ENCODE measurements at regions not wholly inside any gene's neighbourhood (a gene's known extent, or its start where the extent isn't known, plus 50 kb on each side); places are given as distances from the start of the nearest gene placed in this dataset.

DNA sequence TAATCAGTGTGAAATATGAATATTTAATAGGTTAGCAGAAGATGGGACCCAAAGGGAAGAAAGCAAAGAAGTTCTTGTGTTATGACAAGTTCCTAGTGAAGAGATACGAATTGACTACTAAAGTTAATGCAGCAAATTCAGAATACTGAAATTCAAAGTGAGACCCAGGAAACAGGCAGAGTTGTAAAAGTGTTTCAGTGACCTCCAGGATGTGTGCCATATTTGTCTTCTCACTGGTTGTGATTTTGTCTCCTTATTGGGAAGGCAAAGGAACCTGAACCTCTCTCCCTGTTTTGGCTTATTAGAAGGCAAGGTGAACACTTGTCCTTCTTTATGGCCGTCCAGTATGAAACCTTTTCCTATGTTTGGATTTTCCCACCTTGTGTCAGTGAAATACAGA is 51.8 kb upstream of the DTNBP1 start (continued):
- TF ChIP-seq ZNF112 (tag by site-specific recombination; IDR thresholded peaks at IDR 0.05) (no peak), ZFHX2 (tag by site-specific recombination; conservative IDR thresholded peaks at IDR 0.05) (no peak), ZNF701 (tag by site-specific recombination; IDR thresholded peaks at IDR 0.05) (no peak), HOXC10 (CRISPR knock-in tag; IDR thresholded peaks at IDR 0.05) (no peak), GLIS1 (tag by site-specific recombination; IDR thresholded peaks at IDR 0.05) (no peak), ZNF394 (tag by site-specific recombination; IDR thresholded peaks at IDR 0.05; ENCODE audit: borderline replicate concordance) (no peak), ZBTB8A (tag by site-specific recombination; IDR thresholded peaks at IDR 0.05) (no peak), ZNF670 (tag by site-specific recombination; IDR thresholded peaks at IDR 0.05; ENCODE audit: low read depth) (no peak)
- TF ChIP-seq, protein P1, sequence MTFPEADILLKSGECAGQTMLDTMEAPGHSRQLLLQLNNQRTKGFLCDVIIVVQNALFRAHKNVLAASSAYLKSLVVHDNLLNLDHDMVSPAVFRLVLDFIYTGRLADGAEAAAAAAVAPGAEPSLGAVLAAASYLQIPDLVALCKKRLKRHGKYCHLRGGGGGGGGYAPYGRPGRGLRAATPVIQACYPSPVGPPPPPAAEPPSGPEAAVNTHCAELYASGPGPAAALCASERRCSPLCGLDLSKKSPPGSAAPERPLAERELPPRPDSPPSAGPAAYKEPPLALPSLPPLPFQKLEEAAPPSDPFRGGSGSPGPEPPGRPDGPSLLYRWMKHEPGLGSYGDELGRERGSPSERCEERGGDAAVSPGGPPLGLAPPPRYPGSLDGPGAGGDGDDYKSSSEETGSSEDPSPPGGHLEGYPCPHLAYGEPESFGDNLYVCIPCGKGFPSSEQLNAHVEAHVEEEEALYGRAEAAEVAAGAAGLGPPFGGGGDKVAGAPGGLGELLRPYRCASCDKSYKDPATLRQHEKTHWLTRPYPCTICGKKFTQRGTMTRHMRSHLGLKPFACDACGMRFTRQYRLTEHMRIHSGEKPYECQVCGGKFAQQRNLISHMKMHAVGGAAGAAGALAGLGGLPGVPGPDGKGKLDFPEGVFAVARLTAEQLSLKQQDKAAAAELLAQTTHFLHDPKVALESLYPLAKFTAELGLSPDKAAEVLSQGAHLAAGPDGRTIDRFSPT (tag by site-specific recombination; IDR thresholded peaks at IDR 0.05), result no peak
- TF ChIP-seq, protein P2, sequence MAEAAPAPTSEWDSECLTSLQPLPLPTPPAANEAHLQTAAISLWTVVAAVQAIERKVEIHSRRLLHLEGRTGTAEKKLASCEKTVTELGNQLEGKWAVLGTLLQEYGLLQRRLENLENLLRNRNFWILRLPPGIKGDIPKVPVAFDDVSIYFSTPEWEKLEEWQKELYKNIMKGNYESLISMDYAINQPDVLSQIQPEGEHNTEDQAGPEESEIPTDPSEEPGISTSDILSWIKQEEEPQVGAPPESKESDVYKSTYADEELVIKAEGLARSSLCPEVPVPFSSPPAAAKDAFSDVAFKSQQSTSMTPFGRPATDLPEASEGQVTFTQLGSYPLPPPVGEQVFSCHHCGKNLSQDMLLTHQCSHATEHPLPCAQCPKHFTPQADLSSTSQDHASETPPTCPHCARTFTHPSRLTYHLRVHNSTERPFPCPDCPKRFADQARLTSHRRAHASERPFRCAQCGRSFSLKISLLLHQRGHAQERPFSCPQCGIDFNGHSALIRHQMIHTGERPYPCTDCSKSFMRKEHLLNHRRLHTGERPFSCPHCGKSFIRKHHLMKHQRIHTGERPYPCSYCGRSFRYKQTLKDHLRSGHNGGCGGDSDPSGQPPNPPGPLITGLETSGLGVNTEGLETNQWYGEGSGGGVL (tag by site-specific recombination; IDR thresholded peaks at IDR 0.05), result no peak

GRCh38 chr6:15713325-15713724 is 50.5 kb upstream of the DTNBP1 start:
- ChIA-PET POLR2A (no interaction called here), CTCF (interaction anchor here (0.9 kb wide), 1 partner anchor 22 kb away, joined by 3 read pairs; no protein-coding TSS in a partner anchor)
- Histone ChIP-seq H3K4me1 (ENCODE audit: control insufficient read depth, insufficient read depth, low read length) (no peaks in the 10 kb centered on the region), H3K9me3 (ENCODE audit: control insufficient read depth, insufficient read depth, low read depth, low read length) (no peaks in the 10 kb centered on the region), H3K27ac (ENCODE audit: extremely low read depth, low read depth, low read length) (no peak overlapping the region), H3K4me3 (ENCODE audit: low read depth, low read length) (no peak overlapping the region), H3K36me3 (ENCODE audit: control insufficient read depth in 2 of 2, insufficient read depth in 1 of 2, low read length in 2 of 2) (no peaks in the 10 kb centered on the region)
- TF ChIP-seq ZNF664 (tag by site-specific recombination; IDR thresholded peaks at IDR 0.05) (no peak), ZNF776 (tag by site-specific recombination; IDR thresholded peaks at IDR 0.05; ENCODE audit: borderline replicate concordance) (no peak), ZSCAN4 (tag by site-specific recombination; IDR thresholded peaks at IDR 0.05) (no peak), ZNF19 (tag by site-specific recombination; IDR thresholded peaks at IDR 0.05; ENCODE audit: low read depth) (no peak), ZNF266 (tag by site-specific recombination; IDR thresholded peaks at IDR 0.05; ENCODE audit: low read depth) (no peak), MYNN (tag by site-specific recombination; IDR thresholded peaks at IDR 0.05; ENCODE audit: borderline replicate concordance) (no peak), SP7 (tag by site-specific recombination; IDR thresholded peaks at IDR 0.05) (no peak), ZNF324 (tag by site-specific recombination; IDR thresholded peaks at IDR 0.05) (no peak), ZNF114 (tag by site-specific recombination; IDR thresholded peaks at IDR 0.05) (no peak), ZNF16 (tag by site-specific recombination; IDR thresholded peaks at IDR 0.05; ENCODE audit: low read depth) (no peak), ZNF133 (tag by site-specific recombination; IDR thresholded peaks at IDR 0.05) (no peak), ZNF140 (tag by site-specific recombination; IDR thresholded peaks at IDR 0.05) (no peak), ZNF623 (tag by site-specific recombination; IDR thresholded peaks at IDR 0.05) (no peak)
- TF ChIP-seq, protein P3, sequence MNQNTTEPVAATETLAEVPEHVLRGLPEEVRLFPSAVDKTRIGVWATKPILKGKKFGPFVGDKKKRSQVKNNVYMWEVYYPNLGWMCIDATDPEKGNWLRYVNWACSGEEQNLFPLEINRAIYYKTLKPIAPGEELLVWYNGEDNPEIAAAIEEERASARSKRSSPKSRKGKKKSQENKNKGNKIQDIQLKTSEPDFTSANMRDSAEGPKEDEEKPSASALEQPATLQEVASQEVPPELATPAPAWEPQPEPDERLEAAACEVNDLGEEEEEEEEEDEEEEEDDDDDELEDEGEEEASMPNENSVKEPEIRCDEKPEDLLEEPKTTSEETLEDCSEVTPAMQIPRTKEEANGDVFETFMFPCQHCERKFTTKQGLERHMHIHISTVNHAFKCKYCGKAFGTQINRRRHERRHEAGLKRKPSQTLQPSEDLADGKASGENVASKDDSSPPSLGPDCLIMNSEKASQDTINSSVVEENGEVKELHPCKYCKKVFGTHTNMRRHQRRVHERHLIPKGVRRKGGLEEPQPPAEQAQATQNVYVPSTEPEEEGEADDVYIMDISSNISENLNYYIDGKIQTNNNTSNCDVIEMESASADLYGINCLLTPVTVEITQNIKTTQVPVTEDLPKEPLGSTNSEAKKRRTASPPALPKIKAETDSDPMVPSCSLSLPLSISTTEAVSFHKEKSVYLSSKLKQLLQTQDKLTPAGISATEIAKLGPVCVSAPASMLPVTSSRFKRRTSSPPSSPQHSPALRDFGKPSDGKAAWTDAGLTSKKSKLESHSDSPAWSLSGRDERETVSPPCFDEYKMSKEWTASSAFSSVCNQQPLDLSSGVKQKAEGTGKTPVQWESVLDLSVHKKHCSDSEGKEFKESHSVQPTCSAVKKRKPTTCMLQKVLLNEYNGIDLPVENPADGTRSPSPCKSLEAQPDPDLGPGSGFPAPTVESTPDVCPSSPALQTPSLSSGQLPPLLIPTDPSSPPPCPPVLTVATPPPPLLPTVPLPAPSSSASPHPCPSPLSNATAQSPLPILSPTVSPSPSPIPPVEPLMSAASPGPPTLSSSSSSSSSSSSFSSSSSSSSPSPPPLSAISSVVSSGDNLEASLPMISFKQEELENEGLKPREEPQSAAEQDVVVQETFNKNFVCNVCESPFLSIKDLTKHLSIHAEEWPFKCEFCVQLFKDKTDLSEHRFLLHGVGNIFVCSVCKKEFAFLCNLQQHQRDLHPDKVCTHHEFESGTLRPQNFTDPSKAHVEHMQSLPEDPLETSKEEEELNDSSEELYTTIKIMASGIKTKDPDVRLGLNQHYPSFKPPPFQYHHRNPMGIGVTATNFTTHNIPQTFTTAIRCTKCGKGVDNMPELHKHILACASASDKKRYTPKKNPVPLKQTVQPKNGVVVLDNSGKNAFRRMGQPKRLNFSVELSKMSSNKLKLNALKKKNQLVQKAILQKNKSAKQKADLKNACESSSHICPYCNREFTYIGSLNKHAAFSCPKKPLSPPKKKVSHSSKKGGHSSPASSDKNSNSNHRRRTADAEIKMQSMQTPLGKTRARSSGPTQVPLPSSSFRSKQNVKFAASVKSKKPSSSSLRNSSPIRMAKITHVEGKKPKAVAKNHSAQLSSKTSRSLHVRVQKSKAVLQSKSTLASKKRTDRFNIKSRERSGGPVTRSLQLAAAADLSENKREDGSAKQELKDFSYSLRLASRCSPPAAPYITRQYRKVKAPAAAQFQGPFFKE (tag by site-specific recombination; IDR thresholded peaks at IDR 0.05; ENCODE audit: borderline replicate concordance), result no peak
